Smooth muscle cell (in vitro differentiated cells): ENCODE measurements at regions not wholly inside any gene's neighbourhood (a gene's known extent, or its start where the extent isn't known, plus 50 kb on each side); places are given as distances from the start of the nearest gene placed in this dataset.

Experiments used
- DNase-seq: peaks from one replicate; lab custom pipeline; 2025; ENCODE audit not compliant: unreplicated experiment; lab: John Stamatoyannopoulos, UW
- H2AFZ ChIP-seq: fragments of 200-600 bp; sonication (generic); 2 replicates; pipeline ENCODE4 v1.6.0; 2016; ENCODE audit warnings: antibody characterized with exemption, low read depth, mild to moderate bottlenecking
- H3F3A ChIP-seq: fragments of 200-600 bp; sonication (generic); 2 replicates; pipeline ENCODE4 v1.6.0; 2017; ENCODE audit warnings: antibody characterized with exemption, low read depth
- H3K27ac ChIP-seq: fragments of 200-600 bp; sonication (generic); 2 replicates; pipeline ENCODE4 v1.5.1; 2016; ENCODE audit warnings: low read depth, mild to moderate bottlenecking
- H3K27me3 ChIP-seq: fragments of 200-600 bp; sonication (generic); 2 replicates; pipeline ENCODE4 v1.6.1; 2016; ENCODE audit warnings: low read depth, mild to moderate bottlenecking
- H3K36me3 ChIP-seq: fragments of 200-600 bp; sonication (generic); 2 replicates; pipeline ENCODE4 v1.5.1; 2016; ENCODE audit warnings: low read depth
- H3K4me1 ChIP-seq: fragments of 200-600 bp; sonication (generic); 2 replicates; pipeline ENCODE4 v1.5.1; 2016; ENCODE audit warnings: low read depth
- H3K4me2 ChIP-seq: fragments of 200-600 bp; sonication (generic); 2 replicates; pipeline ENCODE4 v1.6.0; 2016; ENCODE audit warnings: mild to moderate bottlenecking
- H3K4me3 ChIP-seq: fragments of 200-600 bp; sonication (generic); 2 replicates; pipeline ENCODE4 v1.5.1; 2016; ENCODE audit warnings: mild to moderate bottlenecking
- H3K79me2 ChIP-seq: fragments of 200-600 bp; sonication (generic); 2 replicates; pipeline ENCODE4 v1.6.0; 2016; ENCODE audit warnings: low read depth, mild to moderate bottlenecking
- H3K9ac ChIP-seq: fragments of 200-600 bp; sonication (generic); 2 replicates; pipeline ENCODE4 v1.6.0; 2016; ENCODE audit warnings: low read depth
- H3K9me3 ChIP-seq: fragments of 200-600 bp; sonication (generic); replicated peaks from 2 replicates; pipeline ENCODE4 v1.5.1; 2016; ENCODE audit warnings: low read depth
- H4K20me1 ChIP-seq: fragments of 200-600 bp; sonication (generic); 2 replicates; pipeline ENCODE4 v1.6.0; 2016; ENCODE audit warnings: low read depth
- WGBS: methylation state at CpG from one replicate; pipeline ENCODE4 v1.1.7; 2016; ENCODE audit warnings: low lambda C conversion rate; 5-methylcytosine and 5-hydroxymethylcytosine counted together
- TF ChIP-seq, protein P1 (sequence below): fragments of 200-600 bp; sonication (generic); IDR thresholded peaks from 2 replicates; pipeline ENCODE4 v1.5.1; 2017; ENCODE audit warnings: borderline replicate concordance, mild to moderate bottlenecking, antibody characterized with exemption; ENCODE audit not compliant: insufficient read depth, poor library complexity, severe bottlenecking

DNA sequence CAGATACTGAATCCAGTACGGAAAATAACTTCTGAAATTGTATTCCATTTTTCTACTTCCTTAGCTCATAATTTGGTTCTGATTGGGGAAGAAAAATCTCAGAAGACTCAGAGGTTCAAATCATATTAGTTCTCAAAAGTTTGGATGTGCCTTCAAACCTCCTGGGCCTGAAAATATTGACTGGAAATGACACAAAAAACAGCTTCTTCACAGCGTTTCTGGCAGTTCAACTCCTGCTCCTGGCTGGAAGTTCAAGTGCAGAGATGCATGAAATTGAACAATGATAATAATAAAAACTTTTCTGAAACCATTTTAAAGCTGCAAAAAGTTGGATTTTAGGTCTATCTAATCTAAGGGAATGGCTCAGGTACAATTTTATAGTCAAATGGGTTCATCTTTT, 1459.9 kb upstream of the CELF4 start:
- peaks cover 7% of the 10 kb centered on the region for H3K27me3 ChIP-seq
- H2AFZ ChIP-seq, result no peak overlapping the region
- no peaks in the 10 kb centered on the region for H3K36me3 ChIP-seq
- 68% methylated on average over 2 of the region's 2 CpGs for WGBS
- H3K9ac ChIP-seq, result no peak overlapping the region
- no peak overlapping the region for H3K27ac ChIP-seq
- H3K9me3 ChIP-seq, result no peaks in the 10 kb centered on the region
- TF ChIP-seq, protein P1, sequence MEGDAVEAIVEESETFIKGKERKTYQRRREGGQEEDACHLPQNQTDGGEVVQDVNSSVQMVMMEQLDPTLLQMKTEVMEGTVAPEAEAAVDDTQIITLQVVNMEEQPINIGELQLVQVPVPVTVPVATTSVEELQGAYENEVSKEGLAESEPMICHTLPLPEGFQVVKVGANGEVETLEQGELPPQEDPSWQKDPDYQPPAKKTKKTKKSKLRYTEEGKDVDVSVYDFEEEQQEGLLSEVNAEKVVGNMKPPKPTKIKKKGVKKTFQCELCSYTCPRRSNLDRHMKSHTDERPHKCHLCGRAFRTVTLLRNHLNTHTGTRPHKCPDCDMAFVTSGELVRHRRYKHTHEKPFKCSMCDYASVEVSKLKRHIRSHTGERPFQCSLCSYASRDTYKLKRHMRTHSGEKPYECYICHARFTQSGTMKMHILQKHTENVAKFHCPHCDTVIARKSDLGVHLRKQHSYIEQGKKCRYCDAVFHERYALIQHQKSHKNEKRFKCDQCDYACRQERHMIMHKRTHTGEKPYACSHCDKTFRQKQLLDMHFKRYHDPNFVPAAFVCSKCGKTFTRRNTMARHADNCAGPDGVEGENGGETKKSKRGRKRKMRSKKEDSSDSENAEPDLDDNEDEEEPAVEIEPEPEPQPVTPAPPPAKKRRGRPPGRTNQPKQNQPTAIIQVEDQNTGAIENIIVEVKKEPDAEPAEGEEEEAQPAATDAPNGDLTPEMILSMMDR, result no peak
- no peaks in the 10 kb centered on the region for H3F3A ChIP-seq
- no peak overlapping the region for H3K4me2 ChIP-seq
- DNase-seq, result no peak
- H3K4me3 ChIP-seq, result no peak overlapping the region
- no peaks in the 10 kb centered on the region for H3K4me1 ChIP-seq
- H3K79me2 ChIP-seq, result no peaks in the 10 kb centered on the region
- H4K20me1 ChIP-seq, result no peaks in the 10 kb centered on the region

DNA sequence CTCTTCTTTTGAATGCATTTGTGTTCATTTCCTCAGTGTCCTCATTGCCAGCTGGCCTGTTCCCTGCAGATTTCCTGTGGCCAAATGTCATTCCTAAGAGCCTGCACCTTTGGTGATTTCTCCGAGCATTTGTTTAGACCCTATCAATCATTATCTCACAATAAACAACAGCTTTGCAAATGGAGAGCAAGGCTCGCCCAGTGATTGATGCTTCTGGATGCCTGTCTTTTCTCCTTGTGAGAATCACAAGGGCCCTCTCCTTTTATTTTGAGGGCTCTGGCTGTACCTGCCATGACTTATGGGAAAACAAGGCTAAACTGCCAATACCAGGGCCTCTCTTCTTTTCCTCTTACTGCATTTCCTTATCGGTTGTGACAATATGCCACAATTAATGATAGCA, 1454.4 kb upstream of the CELF4 start:
- no peak overlapping the region for H3K27ac ChIP-seq
- peaks cover 7% of the 10 kb centered on the region for H3K27me3 ChIP-seq
- H3K9ac ChIP-seq, result no peak overlapping the region
- H3K4me1 ChIP-seq, result no peaks in the 10 kb centered on the region
- no peak overlapping the region for H3K4me3 ChIP-seq
- no peak for DNase-seq
- H3K36me3 ChIP-seq, result no peaks in the 10 kb centered on the region
- TF ChIP-seq, protein P1, result no peak
- H3K79me2 ChIP-seq, result no peaks in the 10 kb centered on the region
- 76% methylated on average over 3 of the region's 3 CpGs for WGBS
- no peak overlapping the region for H2AFZ ChIP-seq
- no peak overlapping the region for H3K4me2 ChIP-seq
- H4K20me1 ChIP-seq, result no peaks in the 10 kb centered on the region
- H3F3A ChIP-seq, result no peaks in the 10 kb centered on the region
- no peaks in the 10 kb centered on the region for H3K9me3 ChIP-seq

DNA sequence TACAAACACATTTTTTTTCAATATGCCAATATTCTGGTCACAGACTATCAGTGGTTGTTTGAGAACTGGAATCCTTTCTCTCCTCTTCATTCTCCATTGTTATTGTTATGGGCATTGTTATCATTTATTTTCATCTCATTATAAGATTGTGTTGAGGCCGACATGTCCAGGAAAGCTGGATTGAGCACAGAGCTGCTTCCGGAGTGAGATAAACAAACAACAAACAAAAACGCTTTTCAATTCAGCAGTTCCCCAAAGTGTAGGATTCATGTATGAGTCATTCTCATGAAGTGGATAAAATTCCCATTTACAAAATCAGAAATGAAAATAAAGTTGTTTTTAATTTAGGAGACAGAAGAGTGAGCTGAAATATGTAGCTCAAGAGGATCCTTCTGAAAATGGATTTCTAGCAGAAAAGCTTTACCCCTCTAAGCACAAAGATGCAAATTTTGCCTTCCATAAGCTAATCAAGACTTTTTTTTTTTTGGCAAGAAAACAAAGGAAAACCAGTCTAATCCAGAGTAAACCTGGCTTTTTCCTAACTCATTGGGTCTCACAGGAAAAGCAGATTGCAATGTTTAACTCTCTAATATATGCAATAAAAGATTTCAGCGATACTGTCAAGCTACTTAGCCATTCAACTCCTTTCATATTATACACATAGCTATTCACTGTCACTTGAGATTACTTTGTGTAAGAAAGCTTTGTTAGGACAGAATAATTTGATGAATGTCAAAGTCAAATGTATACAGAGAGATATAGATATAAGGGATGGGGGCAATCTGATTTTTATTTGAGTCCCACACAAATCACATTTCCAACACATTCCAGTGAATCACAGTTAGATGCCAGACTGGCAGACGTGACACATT, 1441.7 kb upstream of the CELF4 start:
- Histone ChIP-seq H3K79me2 (no peaks in the 10 kb centered on the region), H3K27me3 (no peaks in the 10 kb centered on the region), H3K4me1 (no peaks in the 10 kb centered on the region), H3F3A (no peaks in the 10 kb centered on the region), H3K9ac (no peak overlapping the region), H3K4me3 (no peak overlapping the region), H3K27ac (no peak overlapping the region), H4K20me1 (no peaks in the 10 kb centered on the region), H3K9me3 (no peaks in the 10 kb centered on the region), H2AFZ (no peak overlapping the region), H3K36me3 (no peaks in the 10 kb centered on the region), H3K4me2 (no peak overlapping the region)
- WGBS, result 62% methylated on average over 5 of the region's 5 CpGs
- DNase-seq, result no peak
- TF ChIP-seq, protein P1, result no peak

DNA sequence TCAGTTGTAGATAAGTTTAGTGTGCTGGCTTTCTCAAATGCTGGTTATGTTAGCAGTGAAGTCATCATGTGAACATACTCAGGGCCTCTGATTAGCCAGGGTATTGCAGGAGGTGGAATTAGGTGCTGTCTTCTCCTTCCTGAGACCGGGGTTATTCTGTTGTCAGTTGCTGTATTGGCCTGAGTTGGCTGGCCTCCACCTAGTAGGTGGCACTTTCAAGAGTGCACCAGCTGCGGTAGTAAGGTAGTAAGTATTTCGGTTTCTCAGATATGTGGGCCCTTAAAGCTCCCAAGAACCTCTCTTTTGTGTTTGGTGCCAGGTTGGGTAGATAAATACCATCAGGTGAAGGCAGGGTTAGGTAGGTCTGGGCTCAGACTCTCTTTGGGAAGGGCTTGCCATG, 1430.5 kb upstream of the CELF4 start:
- Histone ChIP-seq H3K79me2 (no peaks in the 10 kb centered on the region), H3K27me3 (no peaks in the 10 kb centered on the region), H3K9me3 (no peaks in the 10 kb centered on the region), H2AFZ (no peak overlapping the region), H3F3A (no peaks in the 10 kb centered on the region), H3K4me3 (no peak overlapping the region), H3K36me3 (no peaks in the 10 kb centered on the region), H3K9ac (no peak overlapping the region), H3K27ac (no peak overlapping the region), H4K20me1 (no peaks in the 10 kb centered on the region), H3K4me1 (no peaks in the 10 kb centered on the region), H3K4me2 (no peak overlapping the region)
- no peak for DNase-seq
- WGBS, result 94% methylated on average over 3 of the region's 3 CpGs
- TF ChIP-seq, protein P1, result no peak
